HEK293 (cell line): ENCODE measurements at regions not wholly inside any gene's neighbourhood (a gene's known extent, or its start where the extent isn't known, plus 50 kb on each side); places are given as distances from the start of the nearest gene placed in this dataset.

Experiments used
- AEBP2 ChIP-seq: fragments of 450-650 bp; formaldehyde crosslinking; IDR thresholded peaks from 2 replicates; pipeline ENCODE4 v1.5.1; 2016; ENCODE audit warnings: missing biosample characterization, missing genetic modification characterization, borderline replicate concordance
- ATF2 ChIP-seq: fragments of 450-650 bp; formaldehyde crosslinking; IDR thresholded peaks from 2 replicates; pipeline ENCODE4 v1.5.1; 2016; ENCODE audit warnings: missing biosample characterization, missing genetic modification characterization, low read depth
- CTCF ChIP-seq: fragments of 450-650 bp; formaldehyde crosslinking; IDR thresholded peaks from 2 replicates; pipeline ENCODE4 v1.5.1; 2016; ENCODE audit warnings: missing biosample characterization, missing genetic modification characterization
- MYNN ChIP-seq: fragments of 450-650 bp; formaldehyde crosslinking; IDR thresholded peaks from 2 replicates; pipeline ENCODE4 v1.5.1; 2016; ENCODE audit warnings: missing biosample characterization, missing genetic modification characterization, borderline replicate concordance
- YY1 ChIP-seq: fragments of 450-650 bp; formaldehyde crosslinking; IDR thresholded peaks from 2 replicates; pipeline ENCODE4 v1.5.1; 2018; ENCODE audit warnings: missing biosample characterization, missing genetic modification characterization
- ZBTB20 ChIP-seq: fragments of 450-650 bp; formaldehyde crosslinking; IDR thresholded peaks from 2 replicates; pipeline ENCODE4 v1.5.1; 2016; ENCODE audit warnings: missing biosample characterization, missing genetic modification characterization
- ZBTB26 ChIP-seq: fragments of 450-650 bp; formaldehyde crosslinking; optimal IDR thresholded peaks from 2 replicates; pipeline ENCODE3; 2016; ENCODE audit warnings: missing biosample characterization, mild to moderate bottlenecking, missing genetic modification characterization
- ZFP37 ChIP-seq: fragments of 450-650 bp; formaldehyde crosslinking; IDR thresholded peaks from 2 replicates; pipeline ENCODE4 v1.5.1; 2016; ENCODE audit warnings: missing biosample characterization, missing genetic modification characterization
- ZNF121 ChIP-seq: fragments of 450-650 bp; formaldehyde crosslinking; IDR thresholded peaks from 2 replicates; pipeline ENCODE4 v1.5.1; 2016; ENCODE audit warnings: missing biosample characterization, missing genetic modification characterization
- ZNF24 ChIP-seq: fragments of 450-650 bp; formaldehyde crosslinking; IDR thresholded peaks from 2 replicates; pipeline ENCODE4 v1.5.1; 2016; ENCODE audit warnings: missing biosample characterization, missing genetic modification characterization
- ZNF404 ChIP-seq: fragments of 450-650 bp; formaldehyde crosslinking; IDR thresholded peaks from 2 replicates; pipeline ENCODE4 v1.5.1; 2017; ENCODE audit warnings: missing biosample characterization, missing genetic modification characterization
- ZNF777 ChIP-seq: fragments of 450-650 bp; formaldehyde crosslinking; IDR thresholded peaks from 2 replicates; pipeline ENCODE4 v1.5.1; 2017; ENCODE audit warnings: missing biosample characterization, missing genetic modification characterization, borderline replicate concordance

- TF ChIP-seq ZNF121 (no peak), ZNF24 (tag by site-specific recombination) (no peak), ATF2 (tag by site-specific recombination) (no peak), ZBTB26 (tag by site-specific recombination) (no peak), CTCF (tag by site-specific recombination) (no peak), YY1 (no peak), ZNF777 (tag by site-specific recombination) (no peak), ZNF404 (no peak), ZFP37 (tag by site-specific recombination) (no peak), AEBP2 (tag by site-specific recombination) (no peak), ZBTB20 (tag by site-specific recombination) (no peak), MYNN (tag by site-specific recombination) (no peak)
These were observed 143.6 kb upstream of the WNT4 start for GRCh38 chr1:22286491-22286890.
